B cell (primary cell): ENCODE measurements at regions not wholly inside any gene's neighbourhood (a gene's known extent, or its start where the extent isn't known, plus 50 kb on each side); places are given as distances from the start of the nearest gene placed in this dataset.

Source experiments
- ATAC-seq: fragments of 200-7000 bp; cut with Tn5 transposase; one replicate; pipeline ENCODE4 v1.10.0; 2021; ENCODE audit warnings: low read depth, mild to moderate bottlenecking, moderate number of reproducible peaks, moderate library complexity
- CTCF ChIA-PET: fragments of 350-600 bp; sonication (Branson Sonifier 250); formaldehyde crosslinking; loops from one replicate; lab custom pipeline; 2021; ENCODE audit warnings: antibody characterized with exemption, inconsistent platforms; lab: Charles Lee
- POLR2A ChIA-PET: fragments of 350-600 bp; sonication (Branson Sonifier 250); formaldehyde crosslinking; loops from one replicate; lab custom pipeline; 2021; ENCODE audit warnings: antibody characterized with exemption; lab: Charles Lee
- DNase-seq: peaks from one replicate; pipeline ENCODE4 v3.0.0; 2013
- H2AFZ ChIP-seq: 2 replicates; pipeline ENCODE4 v1.6.1; 2012; ENCODE audit warnings: mild to moderate bottlenecking, low read depth, low read length; ENCODE audit not compliant: insufficient read depth, poor library complexity, severe bottlenecking
- H3K27ac ChIP-seq, 2 donors: 1 replicate in 1 of 2; 2 replicates in 1 of 2; pipeline ENCODE4 v1.5.1; 2012 to 2013; ENCODE audit warnings: low read length in 2 of 2, mild to moderate bottlenecking in 2 of 2, moderate library complexity in 1 of 2
- H3K27me3 ChIP-seq, 4 experiments: fragments of 200-600 bp in 1 of 4; sonication (generic) in 1 of 4; replicated peaks in 1 of 4; 1 replicate in 2 of 4; 2 replicates in 2 of 4; pipeline versions ENCODE4 v1.6.1 to v1.7.0; 2013 to 2016; ENCODE audit warnings: low read length in 3 of 4, mild to moderate bottlenecking in 2 of 4, mixed read lengths in 1 of 4, moderate library complexity in 1 of 4; ENCODE audit not compliant: insufficient read depth in 4 of 4, control insufficient read depth in 3 of 4; ENCODE audit errors: control extremely low read depth in 1 of 4
- H3K36me3 ChIP-seq, 2 experiments: replicated peaks in 1 of 2; 1 replicate in 1 of 2; 2 replicates in 1 of 2; pipeline versions ENCODE4 v1.6.1 to v1.7.1; 2013; ENCODE audit warnings: low read length in 1 of 2; ENCODE audit not compliant: insufficient read depth in 2 of 2, control insufficient read depth in 1 of 2; ENCODE audit errors: control extremely low read depth in 1 of 2, extremely low read depth in 1 of 2
- H3K4me1 ChIP-seq, 2 donors: fragments of 200-600 bp in 1 of 2; sonication (generic) in 1 of 2; 1 replicate in 1 of 2; 2 replicates in 1 of 2; pipeline versions ENCODE4 v1.5.1 to v1.6.1; 2013 to 2017; ENCODE audit warnings: low read length in 2 of 2; ENCODE audit not compliant: control insufficient read depth in 2 of 2, insufficient read depth in 2 of 2
- H3K4me2 ChIP-seq: replicated peaks from 2 replicates; pipeline ENCODE3; 2012; ENCODE audit warnings: mild to moderate bottlenecking, low read depth, low read length; ENCODE audit not compliant: poor library complexity, severe bottlenecking
- H3K4me3 ChIP-seq, 5 experiments: fragments of 200-600 bp in 1 of 5; sonication (generic) in 1 of 5; 1 replicate in 3 of 5; 2 replicates in 2 of 5; pipeline versions ENCODE4 v1.5.1 to v1.7.0; 2011 to 2016; ENCODE audit warnings: low read length in 4 of 5, mild to moderate bottlenecking in 4 of 5, low read depth in 2 of 5, control low read depth in 1 of 5, moderate library complexity in 1 of 5; ENCODE audit not compliant: insufficient read depth in 1 of 5; ENCODE audit errors: control extremely low read depth in 1 of 5, extremely low read depth in 1 of 5
- H3K79me2 ChIP-seq: fragments of 200-600 bp; sonication (generic); one replicate; pipeline ENCODE4 v1.6.0; 2016; ENCODE audit warnings: low read length; ENCODE audit not compliant: control insufficient read depth, insufficient read depth
- H3K9ac ChIP-seq: fragments of 200-600 bp; sonication (generic); 2 replicates; pipeline ENCODE4 v1.6.1; 2017; ENCODE audit warnings: mild to moderate bottlenecking, low read length, moderate library complexity
- H3K9me3 ChIP-seq, 3 donors: one replicate each; pipeline versions ENCODE4 v1.6.1 to v1.7.1; 2013; ENCODE audit warnings: low read length in 2 of 3; ENCODE audit not compliant: control insufficient read depth in 2 of 3, insufficient read depth in 1 of 3; ENCODE audit errors: control extremely low read depth in 1 of 3
- H4K20me1 ChIP-seq: 2 replicates; pipeline ENCODE4 v1.6.0; 2012; ENCODE audit warnings: mild to moderate bottlenecking, low read length; ENCODE audit not compliant: insufficient read depth, control insufficient read depth, poor library complexity, severe bottlenecking
- H3K27ac Mint-ChIP-seq: one replicate; pipeline ENCODE4 v1.8.0; 2021; ENCODE audit warnings: mixed read lengths
- H3K27me3 Mint-ChIP-seq: one replicate; pipeline ENCODE4 v1.8.0; 2021; ENCODE audit warnings: mixed read lengths
- H3K4me1 Mint-ChIP-seq: one replicate; pipeline ENCODE4 v1.8.0; 2021; ENCODE audit warnings: mixed read lengths
- H3K4me3 Mint-ChIP-seq: one replicate; pipeline ENCODE4 v1.8.0; 2021; ENCODE audit warnings: mixed read lengths
- H3K9me3 Mint-ChIP-seq: one replicate; pipeline ENCODE4 v1.8.0; 2022; ENCODE audit warnings: mixed read lengths; ENCODE audit not compliant: insufficient read depth
- EZH2 ChIP-seq: IDR thresholded peaks from 2 replicates; pipeline ENCODE4 v1.6.1; 2012; ENCODE audit warnings: borderline replicate concordance, low read depth, mild to moderate bottlenecking, moderate library complexity, low read length; ENCODE audit not compliant: insufficient read depth, poor library complexity, severe bottlenecking
- WGBS: methylation state at CpG from one replicate; pipeline ENCODE4 v1.1.5; 2013; ENCODE audit warnings: missing lambda C conversion rate; ENCODE audit not compliant: insufficient coverage; 5-methylcytosine and 5-hydroxymethylcytosine counted together
- intact Hi-C: fragments of 100-400 bp; cut with micrococcal nuclease; formaldehyde crosslinking; loops from one replicate; pipeline ENCODE4 v1.10.0; 2022
- TF ChIP-seq, protein P1 (sequence below): fragments of 200-600 bp; IDR thresholded peaks from one replicate; pipeline ENCODE4 v1.8.0; 2022; ENCODE audit warnings: antibody characterized with exemption, mild to moderate bottlenecking

DNA sequence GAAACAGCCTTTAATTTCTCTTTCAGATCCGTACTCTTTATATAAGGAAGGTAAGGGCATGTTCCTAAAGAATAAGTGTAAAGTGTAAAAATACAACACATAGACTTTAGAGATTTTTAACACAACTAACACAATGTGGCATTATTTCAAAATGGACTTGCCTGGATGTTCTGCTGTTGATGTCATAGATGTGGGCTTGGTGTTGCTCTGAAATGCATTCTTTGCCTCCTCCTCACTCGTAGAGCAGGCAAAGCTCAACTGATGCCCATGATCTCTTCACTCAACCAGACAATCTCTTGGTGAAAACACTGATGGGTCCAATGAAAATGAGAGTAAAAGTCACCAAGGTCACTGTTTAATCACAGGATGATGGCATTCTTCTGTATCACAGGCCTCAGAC is 174.2 kb upstream of the TCERG1L start:
- WGBS: no CpG with 5 or more reads among the region's 2 CpGs
- H3K36me3 ChIP-seq: no peaks in the 10 kb centered on the region
- no peak for ATAC-seq
- no peak overlapping the region for H3K27ac Mint-ChIP-seq
- H3K4me1 ChIP-seq: no peaks in the 10 kb centered on the region
- ChIA-PET POLR2A (no interaction called here), CTCF (no interaction called here)
- DNase-seq: no peak
- no peak overlapping the region for H3K4me3 ChIP-seq
- no peak overlapping the region for H3K9ac ChIP-seq
- H3K9me3 Mint-ChIP-seq: peaks cover 5% of the 10 kb centered on the region
- intact Hi-C loops: no loop called here
- no peak for TF ChIP-seq EZH2
- TF ChIP-seq, protein P1, sequence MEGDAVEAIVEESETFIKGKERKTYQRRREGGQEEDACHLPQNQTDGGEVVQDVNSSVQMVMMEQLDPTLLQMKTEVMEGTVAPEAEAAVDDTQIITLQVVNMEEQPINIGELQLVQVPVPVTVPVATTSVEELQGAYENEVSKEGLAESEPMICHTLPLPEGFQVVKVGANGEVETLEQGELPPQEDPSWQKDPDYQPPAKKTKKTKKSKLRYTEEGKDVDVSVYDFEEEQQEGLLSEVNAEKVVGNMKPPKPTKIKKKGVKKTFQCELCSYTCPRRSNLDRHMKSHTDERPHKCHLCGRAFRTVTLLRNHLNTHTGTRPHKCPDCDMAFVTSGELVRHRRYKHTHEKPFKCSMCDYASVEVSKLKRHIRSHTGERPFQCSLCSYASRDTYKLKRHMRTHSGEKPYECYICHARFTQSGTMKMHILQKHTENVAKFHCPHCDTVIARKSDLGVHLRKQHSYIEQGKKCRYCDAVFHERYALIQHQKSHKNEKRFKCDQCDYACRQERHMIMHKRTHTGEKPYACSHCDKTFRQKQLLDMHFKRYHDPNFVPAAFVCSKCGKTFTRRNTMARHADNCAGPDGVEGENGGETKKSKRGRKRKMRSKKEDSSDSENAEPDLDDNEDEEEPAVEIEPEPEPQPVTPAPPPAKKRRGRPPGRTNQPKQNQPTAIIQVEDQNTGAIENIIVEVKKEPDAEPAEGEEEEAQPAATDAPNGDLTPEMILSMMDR: no peak
- H2AFZ ChIP-seq: no peak overlapping the region
- no peak overlapping the region for H3K4me2 ChIP-seq
- H3K27me3 ChIP-seq: no peaks in the 10 kb centered on the region
- H3K27ac ChIP-seq: no peak overlapping the region
- no peak overlapping the region for H3K4me3 Mint-ChIP-seq
- H3K9me3 ChIP-seq: no peaks in the 10 kb centered on the region
- no peaks in the 10 kb centered on the region for H3K27me3 Mint-ChIP-seq
- H4K20me1 ChIP-seq: no peaks in the 10 kb centered on the region
- H3K4me1 Mint-ChIP-seq: no peaks in the 10 kb centered on the region
- no peaks in the 10 kb centered on the region for H3K79me2 ChIP-seq

DNA sequence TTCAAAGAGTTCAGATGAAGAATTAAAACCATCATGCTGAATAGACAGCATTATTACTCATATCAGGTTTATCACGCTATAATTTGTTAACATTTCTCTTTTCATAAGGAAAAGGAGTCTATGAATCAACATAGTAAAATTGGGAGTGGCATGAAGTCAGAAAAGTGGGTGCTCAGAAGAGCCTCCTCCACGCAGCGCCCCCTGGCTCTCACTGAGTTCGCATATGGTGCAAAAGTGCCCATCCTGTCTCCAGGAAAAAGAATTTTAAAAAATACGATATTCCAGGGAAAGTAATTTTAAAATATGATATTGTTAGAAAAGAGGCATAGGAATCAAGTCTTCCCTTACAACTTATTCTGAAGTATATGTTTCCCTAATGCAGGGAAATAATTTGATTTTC is 176.3 kb upstream of the TCERG1L start:
- Histone ChIP-seq H3K4me2 (no peak overlapping the region), H3K4me3 (no peak overlapping the region), H3K36me3 (no peaks in the 10 kb centered on the region), H3K27ac (no peak overlapping the region), H2AFZ (no peak overlapping the region), H3K27me3 (no peaks in the 10 kb centered on the region), H3K9me3 (no peaks in the 10 kb centered on the region), H3K79me2 (no peaks in the 10 kb centered on the region), H3K4me1 (no peaks in the 10 kb centered on the region), H4K20me1 (no peaks in the 10 kb centered on the region), H3K9ac (no peak overlapping the region)
- POLR2A ChIA-PET: no interaction called here
- Mint-ChIP-seq H3K4me3 (no peak overlapping the region), H3K9me3 (peaks cover 5% of the 10 kb centered on the region), H3K4me1 (no peaks in the 10 kb centered on the region), H3K27me3 (no peaks in the 10 kb centered on the region), H3K27ac (no peak overlapping the region)
- intact Hi-C loops: no loop called here
- no CpG with 5 or more reads among the region's 5 CpGs for WGBS
- CTCF ChIA-PET: no interaction called here
- TF ChIP-seq, protein P1: no peak
- TF ChIP-seq EZH2: no peak
- no peak for ATAC-seq
- no peak for DNase-seq
